ENCODE measurements at regions not wholly inside any gene's neighbourhood (a gene's known extent, or its start where the extent isn't known, plus 50 kb on each side); places are given as distances from the start of the nearest gene placed in this dataset.

DNA sequence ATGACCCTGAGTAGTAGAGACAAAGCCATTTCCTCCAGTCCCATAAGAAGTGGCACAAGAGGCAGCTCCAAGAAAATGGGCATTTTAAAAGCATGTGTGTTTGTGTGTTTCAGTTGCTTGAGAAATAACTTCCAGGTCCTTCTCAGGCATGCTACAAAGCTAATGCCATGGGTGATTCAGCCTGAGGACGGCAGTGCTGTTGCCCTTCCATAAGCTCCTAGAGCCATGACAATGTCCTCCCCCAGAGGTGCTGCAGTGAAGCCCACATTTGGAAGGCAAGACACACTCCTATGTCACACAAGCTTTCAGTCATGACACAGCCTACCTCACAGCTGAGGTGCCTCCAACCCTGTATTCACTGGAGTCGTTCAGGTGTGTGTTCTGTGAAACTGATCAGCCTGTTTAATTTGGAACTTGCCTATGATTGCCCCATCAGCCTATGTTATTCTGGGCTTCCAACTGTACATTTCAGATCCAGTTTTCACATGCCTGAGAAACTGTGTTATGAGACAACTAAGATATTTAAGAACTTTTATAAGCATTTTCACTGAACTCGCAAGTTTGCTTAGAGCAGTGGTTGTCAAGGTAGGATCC, 213.6 kb downstream of the FOXO1 start:
- ChIA-PET SMC1A (ENCODE audit: uncharacterized antibody, unreplicated experiment) (no interaction called here), RAD21 (ENCODE audit: unreplicated experiment) (no interaction called here), POLR2A (interaction anchor here (0.6 kb wide), 1 partner anchor 15 kb away, joined by 4 read pairs; no protein-coding TSS in a partner anchor), CTCF (no interaction called here)
- Histone ChIP-seq H3K36me3 (ENCODE audit: control insufficient read depth in 2 of 2, insufficient read depth in 2 of 2, low read length in 1 of 2) (no peaks in the 10 kb centered on the region), H3K79me2 (ENCODE audit: control insufficient read depth, insufficient read depth, low read length) (no peaks in the 10 kb centered on the region), H3K4me1 (ENCODE audit: control insufficient read depth, insufficient read depth, low read length) (no peaks in the 10 kb centered on the region), H3K27ac (ENCODE audit: control insufficient read depth, insufficient read depth) (no peak overlapping the region), H3K4me2 (ENCODE audit: control insufficient read depth, insufficient read depth) (no peak overlapping the region), H2AFZ (ENCODE audit: control insufficient read depth, low read depth, low read length) (no peak overlapping the region), H3K9me3 (replicated peaks; ENCODE audit: control insufficient read depth, insufficient read depth, low read length) (peaks cover 1% of the 10 kb centered on the region; the same call in 2 of the 3 replicates), H4K20me1 (ENCODE audit: control insufficient read depth, insufficient read depth) (no peaks in the 10 kb centered on the region), H3K27me3 (replicated peaks in 1 of 2; ENCODE audit: control insufficient read depth in 2 of 2, insufficient read depth in 2 of 2, low read length in 1 of 2) (no peaks in the 10 kb centered on the region), H3K4me3 (no peak overlapping the region), H3K9ac (ENCODE audit: control insufficient read depth, insufficient read depth, low read length) (no peak overlapping the region)
- in situ Hi-C loops (cut with MboI) = no loop called here
- BruUV-seq (replicated peaks) = no TSS peak
- intact Hi-C loops (cut with micrococcal nuclease; ENCODE audit: unreplicated experiment) = no loop called here
- TF ChIP-seq, protein P1, sequence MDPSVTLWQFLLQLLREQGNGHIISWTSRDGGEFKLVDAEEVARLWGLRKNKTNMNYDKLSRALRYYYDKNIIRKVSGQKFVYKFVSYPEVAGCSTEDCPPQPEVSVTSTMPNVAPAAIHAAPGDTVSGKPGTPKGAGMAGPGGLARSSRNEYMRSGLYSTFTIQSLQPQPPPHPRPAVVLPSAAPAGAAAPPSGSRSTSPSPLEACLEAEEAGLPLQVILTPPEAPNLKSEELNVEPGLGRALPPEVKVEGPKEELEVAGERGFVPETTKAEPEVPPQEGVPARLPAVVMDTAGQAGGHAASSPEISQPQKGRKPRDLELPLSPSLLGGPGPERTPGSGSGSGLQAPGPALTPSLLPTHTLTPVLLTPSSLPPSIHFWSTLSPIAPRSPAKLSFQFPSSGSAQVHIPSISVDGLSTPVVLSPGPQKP (IDR thresholded peaks at IDR 0.05; ENCODE audit: low read depth, low read length) = no peak
- TF ChIP-seq MTA2 (IDR thresholded peaks at IDR 0.05; ENCODE audit: low read depth) (no peak), JUNB (IDR thresholded peaks at IDR 0.05) (no peak), PAX8 (IDR thresholded peaks at IDR 0.05) (no peak), NRF1 (conservative IDR thresholded peaks at IDR 0.05; ENCODE audit: low read depth, low read length) (no peak), TARDBP (IDR thresholded peaks at IDR 0.05; ENCODE audit: borderline replicate concordance) (no peak), MYB (IDR thresholded peaks at IDR 0.05; ENCODE audit: borderline replicate concordance, low read depth, low read length) (no peak), GATAD2B (conservative IDR thresholded peaks at IDR 0.05; ENCODE audit: low read depth) (no peak), BACH1 (IDR thresholded peaks at IDR 0.05; ENCODE audit: borderline replicate concordance) (no peak)
- TF ChIP-seq, protein P2, sequence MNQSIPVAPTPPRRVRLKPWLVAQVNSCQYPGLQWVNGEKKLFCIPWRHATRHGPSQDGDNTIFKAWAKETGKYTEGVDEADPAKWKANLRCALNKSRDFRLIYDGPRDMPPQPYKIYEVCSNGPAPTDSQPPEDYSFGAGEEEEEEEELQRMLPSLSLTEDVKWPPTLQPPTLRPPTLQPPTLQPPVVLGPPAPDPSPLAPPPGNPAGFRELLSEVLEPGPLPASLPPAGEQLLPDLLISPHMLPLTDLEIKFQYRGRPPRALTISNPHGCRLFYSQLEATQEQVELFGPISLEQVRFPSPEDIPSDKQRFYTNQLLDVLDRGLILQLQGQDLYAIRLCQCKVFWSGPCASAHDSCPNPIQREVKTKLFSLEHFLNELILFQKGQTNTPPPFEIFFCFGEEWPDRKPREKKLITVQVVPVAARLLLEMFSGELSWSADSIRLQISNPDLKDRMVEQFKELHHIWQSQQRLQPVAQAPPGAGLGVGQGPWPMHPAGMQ (IDR thresholded peaks at IDR 0.05; ENCODE audit: borderline replicate concordance) = no peak
- TF ChIP-seq, protein P3, sequence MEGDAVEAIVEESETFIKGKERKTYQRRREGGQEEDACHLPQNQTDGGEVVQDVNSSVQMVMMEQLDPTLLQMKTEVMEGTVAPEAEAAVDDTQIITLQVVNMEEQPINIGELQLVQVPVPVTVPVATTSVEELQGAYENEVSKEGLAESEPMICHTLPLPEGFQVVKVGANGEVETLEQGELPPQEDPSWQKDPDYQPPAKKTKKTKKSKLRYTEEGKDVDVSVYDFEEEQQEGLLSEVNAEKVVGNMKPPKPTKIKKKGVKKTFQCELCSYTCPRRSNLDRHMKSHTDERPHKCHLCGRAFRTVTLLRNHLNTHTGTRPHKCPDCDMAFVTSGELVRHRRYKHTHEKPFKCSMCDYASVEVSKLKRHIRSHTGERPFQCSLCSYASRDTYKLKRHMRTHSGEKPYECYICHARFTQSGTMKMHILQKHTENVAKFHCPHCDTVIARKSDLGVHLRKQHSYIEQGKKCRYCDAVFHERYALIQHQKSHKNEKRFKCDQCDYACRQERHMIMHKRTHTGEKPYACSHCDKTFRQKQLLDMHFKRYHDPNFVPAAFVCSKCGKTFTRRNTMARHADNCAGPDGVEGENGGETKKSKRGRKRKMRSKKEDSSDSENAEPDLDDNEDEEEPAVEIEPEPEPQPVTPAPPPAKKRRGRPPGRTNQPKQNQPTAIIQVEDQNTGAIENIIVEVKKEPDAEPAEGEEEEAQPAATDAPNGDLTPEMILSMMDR (IDR thresholded peaks at IDR 0.05 in 2 of 3, conservative IDR thresholded peaks at IDR 0.05 in 1 of 3; ENCODE audit: control insufficient read depth in 2 of 3, extremely low read depth in 1 of 3, insufficient read depth in 1 of 3, low read depth in 3 of 3, low read length in 3 of 3) = no peak
- TF ChIP-seq, protein P4, sequence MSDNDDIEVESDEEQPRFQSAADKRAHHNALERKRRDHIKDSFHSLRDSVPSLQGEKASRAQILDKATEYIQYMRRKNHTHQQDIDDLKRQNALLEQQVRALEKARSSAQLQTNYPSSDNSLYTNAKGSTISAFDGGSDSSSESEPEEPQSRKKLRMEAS (IDR thresholded peaks at IDR 0.05; ENCODE audit: low read depth, low read length) = no peak
- TF ChIP-seq, protein P5, sequence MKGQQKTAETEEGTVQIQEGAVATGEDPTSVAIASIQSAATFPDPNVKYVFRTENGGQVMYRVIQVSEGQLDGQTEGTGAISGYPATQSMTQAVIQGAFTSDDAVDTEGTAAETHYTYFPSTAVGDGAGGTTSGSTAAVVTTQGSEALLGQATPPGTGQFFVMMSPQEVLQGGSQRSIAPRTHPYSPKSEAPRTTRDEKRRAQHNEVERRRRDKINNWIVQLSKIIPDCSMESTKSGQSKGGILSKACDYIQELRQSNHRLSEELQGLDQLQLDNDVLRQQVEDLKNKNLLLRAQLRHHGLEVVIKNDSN (IDR thresholded peaks at IDR 0.05; ENCODE audit: borderline replicate concordance, extremely low read length, insufficient read depth, low read depth, low read length) = no peak
- no peak for DNase-seq (ENCODE audit: low read depth, low spot score)
- no peak; the same call in 2 of the 3 replicates for ATAC-seq
- no peak for FAIRE-seq
- 62% methylated on average over 3 of the region's 3 CpGs for WGBS (ENCODE audit: insufficient coverage, insufficient replicate concordance, low lambda C conversion rate, missing lambda C conversion rate)
